GM12878 (cell line): ENCODE measurements at regions not wholly inside any gene's neighbourhood (a gene's known extent, or its start where the extent isn't known, plus 50 kb on each side); places are given as distances from the start of the nearest gene placed in this dataset.
"Not testable (repeated sequence)": the region's sequence is repeated elsewhere in the genome, so short reads cannot be mapped to it uniquely, and the experiment has no call there.

Source experiments
- ATAC-seq: fragments of 200-7000 bp; cut with Tn5 transposase; 3 replicates; pipeline ENCODE4 v1.9.1; 2020; ENCODE audit warnings: mild to moderate bottlenecking, moderate library complexity
- BruUV-seq: library from RNA; stranded (reverse); fragments of 400-500 nt; replicated peaks from 2 replicates; lab custom pipeline; 2021; lab: Mats Ljungman, UMichigan
- CTCF ChIA-PET: fragments of 300-600 bp; sonication (Branson Sonifier 250); formaldehyde crosslinking; extraction: SDS; loops from one replicate; lab custom pipeline; 2021; ENCODE audit warnings: inconsistent platforms; lab: Yijun Ruan, JAX
- POLR2A ChIA-PET: fragments of 350-600 bp; formaldehyde crosslinking; extraction: SDS; loops from one replicate; lab custom pipeline; 2021; ENCODE audit warnings: inconsistent platforms; lab: Charles Lee
- RAD21 ChIA-PET: fragments of 300-600 bp; sonication (Branson Sonifier 250); formaldehyde crosslinking; loops from one replicate; lab custom pipeline; 2023; ENCODE audit warnings: antibody characterized with exemption; ENCODE audit not compliant: unreplicated experiment; lab: Charles Lee
- SMC1A ChIA-PET: fragments of 300-600 bp; sonication (Branson Sonifier 250); formaldehyde crosslinking; loops from one replicate; lab custom pipeline; 2023; ENCODE audit not compliant: unreplicated experiment, uncharacterized antibody; lab: Charles Lee
- DNase-seq: peaks from one replicate; pipeline ENCODE4 v3.0.0-alpha.2; 2011; ENCODE audit warnings: low read depth, low spot score
- FAIRE-seq: peaks from 3 replicates; lab custom pipeline; 2011; peaks lifted over from hg19 to GRCh38; lab: Jason Lieb, UNC
- H2AFZ ChIP-seq: 2 replicates; pipeline ENCODE4 v1.6.0; 2011; ENCODE audit warnings: low read depth, low read length, control low read depth; ENCODE audit not compliant: control insufficient read depth
- H3K27ac ChIP-seq: 2 replicates; pipeline ENCODE4 v1.5.1; 2011; ENCODE audit warnings: control low read depth; ENCODE audit not compliant: control insufficient read depth, insufficient read depth
- H3K27me3 ChIP-seq, 2 experiments: replicated peaks in 1 of 2; 2 replicates each; pipeline versions ENCODE4 v1.6.0 to v1.6.1; 2011; ENCODE audit warnings: low read length in 1 of 2; ENCODE audit not compliant: control insufficient read depth in 2 of 2, insufficient read depth in 2 of 2
- H3K36me3 ChIP-seq, 2 experiments: 2 replicates each; pipeline ENCODE4 v1.5.1; 2011; ENCODE audit warnings: low read length in 1 of 2; ENCODE audit not compliant: control insufficient read depth in 2 of 2, insufficient read depth in 2 of 2
- H3K4me1 ChIP-seq: 2 replicates; pipeline ENCODE4 v1.6.1; 2011; ENCODE audit warnings: mild to moderate bottlenecking, low read length, moderate library complexity, mixed read lengths; ENCODE audit not compliant: control insufficient read depth, insufficient read depth
- H3K4me2 ChIP-seq: 2 replicates; pipeline ENCODE4 v1.6.0; 2011; ENCODE audit warnings: control low read depth; ENCODE audit not compliant: control insufficient read depth, insufficient read depth
- H3K4me3 ChIP-seq: fragments of 200-600 bp; sonication (generic); 2 replicates; pipeline ENCODE4 v1.5.1; 2016
- H3K79me2 ChIP-seq: 2 replicates; pipeline ENCODE4 v1.6.0; 2011; ENCODE audit warnings: low read length; ENCODE audit not compliant: control insufficient read depth, insufficient read depth
- H3K9ac ChIP-seq: 2 replicates; pipeline ENCODE4 v1.8.0; 2011; ENCODE audit warnings: low read length, control low read depth, mixed read lengths; ENCODE audit not compliant: control insufficient read depth, insufficient read depth
- H3K9me3 ChIP-seq: replicated peaks from 3 replicates; pipeline ENCODE4 v1.5.1; 2011; ENCODE audit warnings: mild to moderate bottlenecking, low read length; ENCODE audit not compliant: control insufficient read depth, insufficient read depth
- H4K20me1 ChIP-seq: 2 replicates; pipeline ENCODE4 v1.6.0; 2011; ENCODE audit not compliant: control insufficient read depth, insufficient read depth
- BHLHE40 ChIP-seq, 2 experiments: fragments of 450-650 bp in 1 of 2; IDR thresholded peaks; 2 replicates each; pipeline ENCODE4 v1.6.1; 2011 to 2017; ENCODE audit warnings: low read depth in 2 of 2, borderline replicate concordance in 1 of 2, improper control_type of control experiment in 1 of 2, low read length in 1 of 2, mild to moderate bottlenecking in 1 of 2
- IKZF1 ChIP-seq: fragments of 450-650 bp; conservative IDR thresholded peaks from 2 replicates; pipeline ENCODE4 v1.6.1; 2017; ENCODE audit warnings: antibody characterized with exemption, mild to moderate bottlenecking
- IKZF2 ChIP-seq, 2 experiments: fragments of 450-650 bp; IDR thresholded peaks; 2 replicates each; pipeline ENCODE4 v1.6.1; 2017; ENCODE audit warnings: mild to moderate bottlenecking in 2 of 2, moderate library complexity in 2 of 2
- MEF2B ChIP-seq: fragments of 450-650 bp; IDR thresholded peaks from 2 replicates; pipeline ENCODE4 v1.6.1; 2018; ENCODE audit warnings: mild to moderate bottlenecking, moderate library complexity; ENCODE audit not compliant: partially characterized antibody, poor library complexity, severe bottlenecking
- MYC ChIP-seq: IDR thresholded peaks from 2 replicates; pipeline ENCODE4 v1.6.1; 2011; ENCODE audit warnings: mild to moderate bottlenecking, low read length, moderate library complexity, inconsistent platforms; ENCODE audit not compliant: insufficient read depth, insufficient replicate concordance, insufficient read length, severe bottlenecking
- PAX5 ChIP-seq: IDR thresholded peaks from 2 replicates; pipeline ENCODE4 v1.6.1; 2011; ENCODE audit warnings: low read depth, low read length, borderline replicate concordance
- RELA ChIP-seq: fragments of 450-650 bp; IDR thresholded peaks from 2 replicates; pipeline ENCODE4 v1.8.0; 2014; ENCODE audit warnings: borderline replicate concordance; ENCODE audit not compliant: partially characterized antibody
- ZNF207 ChIP-seq: fragments of 450-650 bp; IDR thresholded peaks from 2 replicates; pipeline ENCODE4 v1.6.1; 2014; ENCODE audit warnings: antibody characterized with exemption, mild to moderate bottlenecking, borderline replicate concordance
- WGBS: methylation state at CpG from one replicate; pipeline ENCODE4 v1.1.6; 2016; ENCODE audit warnings: low lambda C conversion rate; ENCODE audit not compliant: insufficient replicate concordance, insufficient coverage; ENCODE audit errors: missing lambda C conversion rate; 5-methylcytosine and 5-hydroxymethylcytosine counted together
- in situ Hi-C: fragments of 300-500 bp; cut with MboI; formaldehyde crosslinking; loops from 9 replicates; pipeline ENCODE4 v1.14.3; 2018; ENCODE audit warnings: mixed read lengths
- intact Hi-C: fragments of 100-400 bp; cut with micrococcal nuclease; formaldehyde crosslinking; loops from one replicate; pipeline ENCODE4 v1.14.2; 2022; ENCODE audit not compliant: unreplicated experiment

DNA sequence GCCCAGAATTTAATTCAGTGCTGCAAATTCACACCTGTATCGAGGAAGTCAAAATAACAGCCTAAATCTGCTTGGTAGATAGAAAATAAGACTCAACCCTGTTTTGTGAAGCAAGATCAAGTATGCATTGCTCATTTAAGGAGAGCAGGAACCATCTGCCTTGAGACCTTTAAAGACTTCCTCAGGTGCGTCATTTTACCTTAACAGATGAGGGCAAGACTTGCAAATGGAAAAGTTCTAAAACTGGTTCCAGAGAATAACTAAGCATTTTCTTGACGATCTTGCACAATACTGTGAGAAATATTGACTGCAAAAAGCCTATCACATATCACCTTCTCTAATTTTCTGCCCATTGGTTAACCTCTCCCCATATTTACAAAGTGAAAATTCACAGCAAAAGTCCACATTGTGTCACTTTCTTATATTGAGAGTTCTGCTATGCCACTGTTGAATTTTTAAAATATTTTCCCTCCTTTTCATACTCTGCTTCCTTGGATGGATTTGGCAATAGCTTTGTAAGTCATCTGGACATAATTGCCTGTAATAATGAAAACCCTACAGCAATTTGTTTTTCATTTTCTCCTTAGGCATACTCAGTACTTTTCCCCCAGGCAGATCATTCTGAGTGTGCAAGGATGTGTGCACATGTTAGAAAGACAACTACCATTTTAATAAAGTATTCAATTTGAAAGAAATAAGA is 234.2 kb downstream of the AASDHPPT start:
- no peak overlapping the region for H3K4me2 ChIP-seq
- ChIA-PET SMC1A (no interaction called here), CTCF (interaction anchor here (0.9 kb wide), 1 partner anchor 57 kb away, joined by 3 read pairs; no protein-coding TSS in a partner anchor), RAD21 (no interaction called here), POLR2A (no interaction called here)
- in situ Hi-C loops: no loop called here
- TF ChIP-seq MYC: no peak
- TF ChIP-seq PAX5: no peak
- TF ChIP-seq IKZF1: no peak
- TF ChIP-seq IKZF2 (IDR thresholded peaks at IDR 0.05): no peak
- TF ChIP-seq RELA: no peak
- no peak for TF ChIP-seq BHLHE40 (IDR thresholded peaks at IDR 0.05; ENCODE audit: borderline replicate concordance in 1 of 2, low read depth in 2 of 2, low read length in 1 of 2)
- TF ChIP-seq MEF2B: no peak
- TF ChIP-seq ZNF207: no peak
- H3K79me2 ChIP-seq: no peaks in the 10 kb centered on the region
- H3K36me3 ChIP-seq: no peaks in the 10 kb centered on the region
- no peak for ATAC-seq
- H3K4me3 ChIP-seq: no peak overlapping the region
- intact Hi-C loops: no loop called here
- no peak for FAIRE-seq
- no peaks in the 10 kb centered on the region for H4K20me1 ChIP-seq
- no peaks in the 10 kb centered on the region for H3K4me1 ChIP-seq
- H2AFZ ChIP-seq: no peak overlapping the region
- 7% methylated on average over 3 of the region's 3 CpGs for WGBS
- no peaks in the 10 kb centered on the region for H3K27me3 ChIP-seq
- no TSS peak for BruUV-seq
- no peak overlapping the region for H3K27ac ChIP-seq
- no peak overlapping the region for H3K9ac ChIP-seq
- no peaks in the 10 kb centered on the region for H3K9me3 ChIP-seq
- DNase-seq: no peak

DNA sequence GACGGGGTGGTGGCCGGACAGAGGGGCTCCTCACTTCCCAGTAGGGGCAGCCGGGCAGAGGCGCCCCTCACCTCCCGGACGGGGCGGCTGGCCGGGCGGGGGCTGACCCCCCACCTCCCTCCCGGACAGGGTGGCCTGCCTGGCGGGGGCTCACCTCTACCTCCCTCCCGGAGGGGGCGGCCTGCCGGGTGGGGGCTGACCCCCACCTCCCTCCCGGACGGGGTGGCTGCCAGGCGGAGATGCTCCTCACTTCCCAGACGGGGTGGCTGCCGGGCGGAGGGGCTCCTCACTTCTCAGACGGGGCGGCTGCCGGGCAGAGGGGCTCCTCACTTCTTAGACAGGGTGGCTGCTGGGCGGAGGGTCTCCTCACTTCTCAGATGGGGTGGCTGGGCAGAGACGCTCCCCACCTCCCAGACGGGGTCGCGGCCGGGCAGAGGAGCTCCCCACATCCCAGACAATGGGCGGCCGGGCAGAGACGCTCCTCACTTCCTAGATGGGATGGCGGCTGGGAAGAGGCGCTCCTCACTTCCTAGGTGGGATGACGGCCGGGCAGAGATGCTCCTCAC is 239.8 kb downstream of the AASDHPPT start:
- RAD21 ChIA-PET, H3K4me1 ChIP-seq, ATAC-seq, DNase-seq, CTCF ChIA-PET, H3K36me3 ChIP-seq, H4K20me1 ChIP-seq, H3K4me3 ChIP-seq, H3K4me2 ChIP-seq, H3K27me3 ChIP-seq, BruUV-seq, H3K27ac ChIP-seq, intact Hi-C loops, H3K9ac ChIP-seq, in situ Hi-C loops, H2AFZ ChIP-seq, POLR2A ChIA-PET, H3K79me2 ChIP-seq, FAIRE-seq, H3K9me3 ChIP-seq: not testable (repeated sequence)
- WGBS: 66% methylated on average over 17 of the region's 36 CpGs
- SMC1A ChIA-PET: interaction anchor here (1.4 kb wide), 1 partner anchor 41 kb away, joined by 3 read pairs; no protein-coding TSS in a partner anchor
